HepG2 (cell line): ENCODE measurements at regions not wholly inside any gene's neighbourhood (a gene's known extent, or its start where the extent isn't known, plus 50 kb on each side); places are given as distances from the start of the nearest gene placed in this dataset.

Source experiments
- ATAC-seq: fragments of 200-7000 bp; cut with Tn5 transposase; 3 replicates; pipeline ENCODE4 v1.9.1; 2020; ENCODE audit warnings: mild to moderate bottlenecking, moderate library complexity
- BruUV-seq: library from RNA; stranded (reverse); fragments of 400-500 nt; replicated peaks from 2 replicates; lab custom pipeline; 2021; lab: Mats Ljungman, UMichigan
- CTCF ChIA-PET: fragments of 300-600 bp; formaldehyde crosslinking; extraction: SDS; loops from one replicate; lab custom pipeline; 2021; ENCODE audit warnings: low total read pairs, inconsistent platforms, low intra/inter-chr PET ratio; lab: Yijun Ruan, JAX
- POLR2A ChIA-PET: fragments of 350-600 bp; sonication (Branson Sonifier 250); formaldehyde crosslinking; loops from one replicate; lab custom pipeline; 2020; ENCODE audit warnings: antibody characterized with exemption, inconsistent platforms; lab: Yijun Ruan, JAX
- DNase-seq: peaks from one replicate; pipeline ENCODE4 v3.0.0-alpha.2; 2015; ENCODE audit warnings: low spot score
- FAIRE-seq: peaks from 3 replicates; lab custom pipeline; 2011; peaks lifted over from hg19 to GRCh38; lab: Jason Lieb, UNC
- H2AFZ ChIP-seq: one replicate; pipeline ENCODE4 v1.6.1; 2011; ENCODE audit warnings: low read length, inconsistent platforms
- H3K27ac ChIP-seq: fragments of 300-600 bp; 3 replicates; pipeline ENCODE4 v1.8.0; 2011; ENCODE audit warnings: mixed run types, mild to moderate bottlenecking, mixed read lengths, low read length, inconsistent platforms; ENCODE audit not compliant: insufficient read depth; ENCODE audit errors: extremely low read length
- H3K27me3 ChIP-seq, 2 experiments: fragments of 200-600 bp in 1 of 2; 2 replicates in 1 of 2; 3 replicates in 1 of 2; pipeline versions ENCODE4 v1.6.0 to v1.8.0; 2011; ENCODE audit warnings: low read length in 2 of 2, mild to moderate bottlenecking in 2 of 2, moderate library complexity in 2 of 2, inconsistent platforms in 1 of 2; ENCODE audit not compliant: insufficient read depth in 2 of 2, control insufficient read depth in 1 of 2
- H3K36me3 ChIP-seq, 2 experiments: fragments of 200-600 bp in 1 of 2; replicated peaks in 1 of 2; 2 replicates in 1 of 2; 3 replicates in 1 of 2; pipeline versions ENCODE4 v1.5.1 to v1.8.0; 2011; ENCODE audit warnings: low read length in 2 of 2, inconsistent platforms in 1 of 2; ENCODE audit not compliant: insufficient read depth in 2 of 2, control insufficient read depth in 1 of 2
- H3K4me1 ChIP-seq: 2 replicates; pipeline ENCODE4 v1.5.1; 2012; ENCODE audit warnings: low read length, inconsistent platforms; ENCODE audit not compliant: insufficient read depth
- H3K4me2 ChIP-seq: 2 replicates; pipeline ENCODE4 v1.6.0; 2011; ENCODE audit warnings: low read depth, low read length, inconsistent platforms
- H3K4me3 ChIP-seq, 3 experiments: fragments of 200-600 bp in 1 of 3; sonication (generic), shearing (Covaris generic) in 1 of 3; replicated peaks in 1 of 3; 2 replicates each; pipeline ENCODE4 v1.5.1; 2011 to 2016; ENCODE audit warnings: low read length in 3 of 3, inconsistent platforms in 2 of 3, low read depth in 2 of 3, mild to moderate bottlenecking in 2 of 3, control low read depth in 1 of 3, mixed read lengths in 1 of 3; ENCODE audit not compliant: insufficient read depth in 1 of 3
- H3K79me2 ChIP-seq: one replicate; pipeline ENCODE4 v1.6.1; 2011; ENCODE audit warnings: low read length, inconsistent platforms; ENCODE audit not compliant: insufficient read depth
- H3K9ac ChIP-seq: 2 replicates; pipeline ENCODE4 v1.6.0; 2011; ENCODE audit warnings: mild to moderate bottlenecking, low read depth, low read length, inconsistent platforms; ENCODE audit not compliant: insufficient read depth
- H3K9me3 ChIP-seq: 2 replicates; pipeline ENCODE4 v1.5.1; 2012; ENCODE audit warnings: mild to moderate bottlenecking, low read length
- H4K20me1 ChIP-seq: 2 replicates; pipeline ENCODE4 v1.6.0; 2011; ENCODE audit warnings: inconsistent platforms, mild to moderate bottlenecking, low read length, moderate library complexity; ENCODE audit not compliant: insufficient read depth
- AKAP8 ChIP-seq: sonication (generic); formaldehyde crosslinking; IDR thresholded peaks from 2 replicates; pipeline ENCODE4 v1.5.1; 2020; ENCODE audit warnings: mild to moderate bottlenecking, missing genetic modification reagents
- BCL6 ChIP-seq: IDR thresholded peaks from 2 replicates; pipeline ENCODE4 v1.6.1; 2016; ENCODE audit warnings: missing genetic modification reagents, missing compliant biosample characterization
- CREM ChIP-seq, 2 experiments: sonication (generic) in 1 of 2; formaldehyde crosslinking in 1 of 2; IDR thresholded peaks; 2 replicates each; pipeline versions ENCODE4 v1.4.0 to v1.6.1; 2016 to 2020; ENCODE audit warnings: antibody characterized with exemption in 1 of 2, mild to moderate bottlenecking in 1 of 2, missing genetic modification reagents in 1 of 2
- FOXO4 ChIP-seq: sonication (generic); formaldehyde crosslinking; conservative IDR thresholded peaks from 2 replicates; pipeline ENCODE4 v1.8.1; 2023; ENCODE audit warnings: missing genetic modification reagents
- HOXA9 ChIP-seq: sonication (generic); formaldehyde crosslinking; IDR thresholded peaks from 2 replicates; pipeline ENCODE4 v1.8.1; 2022; ENCODE audit warnings: missing genetic modification reagents, mild to moderate bottlenecking, moderate library complexity, borderline replicate concordance
- JARID2 ChIP-seq: sonication (generic); formaldehyde crosslinking; IDR thresholded peaks from 2 replicates; pipeline ENCODE4 v1.8.1; 2023; ENCODE audit warnings: missing genetic modification reagents, inconsistent platforms; ENCODE audit not compliant: insufficient replicate concordance
- MAZ ChIP-seq, 2 experiments: sonication (generic) in 1 of 2; formaldehyde crosslinking in 1 of 2; IDR thresholded peaks; 2 replicates each; pipeline versions ENCODE4 v1.5.0 to v1.6.1; 2012 to 2020; ENCODE audit warnings: low read depth in 2 of 2, mild to moderate bottlenecking in 2 of 2, borderline replicate concordance in 1 of 2, improper control_type of control experiment in 1 of 2, low read length in 1 of 2, missing genetic modification reagents in 1 of 2, moderate library complexity in 1 of 2
- MEF2D ChIP-seq: sonication (generic); formaldehyde crosslinking; IDR thresholded peaks from 2 replicates; pipeline ENCODE4 v1.5.1; 2020; ENCODE audit warnings: mild to moderate bottlenecking, missing genetic modification reagents
- MLXIP ChIP-seq: sonication (generic); formaldehyde crosslinking; IDR thresholded peaks from 2 replicates; pipeline ENCODE4 v1.9.0; 2021; ENCODE audit warnings: missing genetic modification reagents, borderline replicate concordance
- RFX5 ChIP-seq: IDR thresholded peaks from 2 replicates; pipeline ENCODE4 v1.6.1; 2011; ENCODE audit warnings: low read depth, low read length, improper control_type of control experiment
- SAP130 ChIP-seq: IDR thresholded peaks from 2 replicates; pipeline ENCODE4 v1.6.1; 2016; ENCODE audit warnings: low read depth
- ZC3H13 ChIP-seq: sonication (generic); formaldehyde crosslinking; IDR thresholded peaks from 2 replicates; pipeline ENCODE4 v1.8.1; 2023; ENCODE audit warnings: mild to moderate bottlenecking, missing genetic modification reagents, moderate library complexity
- ZFX ChIP-seq: sonication (generic); formaldehyde crosslinking; IDR thresholded peaks from 2 replicates; pipeline ENCODE4 v1.4.0; 2020; ENCODE audit warnings: mild to moderate bottlenecking, low read depth, missing genetic modification reagents, moderate library complexity
- ZNF547 ChIP-seq: sonication (generic); formaldehyde crosslinking; IDR thresholded peaks from 2 replicates; pipeline ENCODE4 v1.5.1; 2020; ENCODE audit warnings: mild to moderate bottlenecking, missing genetic modification reagents
- ZNF615 ChIP-seq: sonication (generic); formaldehyde crosslinking; IDR thresholded peaks from 2 replicates; pipeline ENCODE4 v1.5.0; 2020; ENCODE audit warnings: mild to moderate bottlenecking, missing genetic modification reagents, borderline replicate concordance
- ZNF850 ChIP-seq: sonication (generic); formaldehyde crosslinking; conservative IDR thresholded peaks from 2 replicates; pipeline ENCODE4 v1.9.0; 2021; ENCODE audit warnings: mild to moderate bottlenecking, missing genetic modification reagents
- WGBS: methylation state at CpG from one replicate; pipeline ENCODE4 v1.1.6; 2017; ENCODE audit warnings: low lambda C conversion rate; 5-methylcytosine and 5-hydroxymethylcytosine counted together
- in situ Hi-C: cut with HindIII; loops from 2 replicates; pipeline ENCODE4 v1.10.0; 2017; ENCODE audit warnings: low pct_unique_long_range_greater_than_20kb; ENCODE audit not compliant: extremely low pct_ligation_motif_present
- intact Hi-C: fragments of 100-400 bp; cut with micrococcal nuclease; formaldehyde crosslinking; loops from one replicate; pipeline ENCODE4 v1.10.0; 2022; ENCODE audit not compliant: unreplicated experiment
- TF ChIP-seq, protein P1 (sequence below): sonication (generic); formaldehyde crosslinking; IDR thresholded peaks from 2 replicates; pipeline ENCODE4 v1.4.0; 2020; ENCODE audit warnings: missing genetic modification reagents, borderline replicate concordance

DNA sequence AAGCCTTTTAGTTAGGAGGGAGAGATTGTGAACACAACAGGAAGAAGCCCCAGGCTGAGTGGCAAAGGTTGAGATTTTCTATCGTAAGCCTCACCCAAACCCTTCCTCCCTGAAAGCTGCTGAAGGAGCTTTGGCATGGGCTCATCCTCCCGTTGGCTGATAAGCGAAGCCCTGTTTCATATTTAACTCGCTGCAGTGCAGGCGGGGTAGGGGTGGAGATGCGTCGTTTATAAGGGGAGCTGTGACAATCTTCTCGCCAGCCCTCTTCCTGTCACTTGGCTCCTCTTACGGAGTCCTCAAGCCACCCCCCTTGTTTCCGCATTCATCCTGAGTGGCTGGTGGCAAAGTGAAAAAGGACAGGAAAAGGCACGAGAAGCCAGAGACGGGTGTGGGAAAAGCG, 137.0 kb downstream of the OR4C45 start:
- ChIA-PET POLR2A (no interaction called here), CTCF (no interaction called here)
- H3K79me2 ChIP-seq, result no peaks in the 10 kb centered on the region
- no peak overlapping the region for H3K27ac ChIP-seq
- intact Hi-C loops (no loop called here), in situ Hi-C loops (no loop called here)
- H3K4me1 ChIP-seq, result no peaks in the 10 kb centered on the region
- no peaks in the 10 kb centered on the region for H3K27me3 ChIP-seq
- H3K9me3 ChIP-seq, result peaks cover 59% of the 10 kb centered on the region
- no TSS peak for BruUV-seq
- H4K20me1 ChIP-seq, result no peaks in the 10 kb centered on the region
- no peak for DNase-seq
- H3K9ac ChIP-seq, result no peak overlapping the region
- no peak overlapping the region for H3K4me3 ChIP-seq
- no peaks in the 10 kb centered on the region for H3K36me3 ChIP-seq
- no peak overlapping the region for H2AFZ ChIP-seq
- ATAC-seq, result no peak
- H3K4me2 ChIP-seq, result no peak overlapping the region
- WGBS, result 47% methylated on average over 11 of the region's 13 CpGs
- no peak for FAIRE-seq
- no peak for TF ChIP-seq HOXA9
- no peak for TF ChIP-seq MAZ (IDR thresholded peaks at IDR 0.05; ENCODE audit: borderline replicate concordance, low read depth, low read length)
- no peak for TF ChIP-seq MAZ (CRISPR knock-in tag; IDR thresholded peaks at IDR 0.05; ENCODE audit: low read depth)
- no peak for TF ChIP-seq RFX5
- TF ChIP-seq CREM (IDR thresholded peaks at IDR 0.05), result no peak
- TF ChIP-seq CREM (CRISPR knock-in tag; IDR thresholded peaks at IDR 0.05), result no peak
- no peak for TF ChIP-seq BCL6 (CRISPR knock-in tag)
- TF ChIP-seq AKAP8 (CRISPR knock-in tag), result no peak
- no peak for TF ChIP-seq ZC3H13
- TF ChIP-seq JARID2 (CRISPR knock-in tag), result no peak
- TF ChIP-seq MLXIP (CRISPR knock-in tag), result no peak
- TF ChIP-seq ZNF615 (CRISPR knock-in tag), result no peak
- TF ChIP-seq, protein P1, sequence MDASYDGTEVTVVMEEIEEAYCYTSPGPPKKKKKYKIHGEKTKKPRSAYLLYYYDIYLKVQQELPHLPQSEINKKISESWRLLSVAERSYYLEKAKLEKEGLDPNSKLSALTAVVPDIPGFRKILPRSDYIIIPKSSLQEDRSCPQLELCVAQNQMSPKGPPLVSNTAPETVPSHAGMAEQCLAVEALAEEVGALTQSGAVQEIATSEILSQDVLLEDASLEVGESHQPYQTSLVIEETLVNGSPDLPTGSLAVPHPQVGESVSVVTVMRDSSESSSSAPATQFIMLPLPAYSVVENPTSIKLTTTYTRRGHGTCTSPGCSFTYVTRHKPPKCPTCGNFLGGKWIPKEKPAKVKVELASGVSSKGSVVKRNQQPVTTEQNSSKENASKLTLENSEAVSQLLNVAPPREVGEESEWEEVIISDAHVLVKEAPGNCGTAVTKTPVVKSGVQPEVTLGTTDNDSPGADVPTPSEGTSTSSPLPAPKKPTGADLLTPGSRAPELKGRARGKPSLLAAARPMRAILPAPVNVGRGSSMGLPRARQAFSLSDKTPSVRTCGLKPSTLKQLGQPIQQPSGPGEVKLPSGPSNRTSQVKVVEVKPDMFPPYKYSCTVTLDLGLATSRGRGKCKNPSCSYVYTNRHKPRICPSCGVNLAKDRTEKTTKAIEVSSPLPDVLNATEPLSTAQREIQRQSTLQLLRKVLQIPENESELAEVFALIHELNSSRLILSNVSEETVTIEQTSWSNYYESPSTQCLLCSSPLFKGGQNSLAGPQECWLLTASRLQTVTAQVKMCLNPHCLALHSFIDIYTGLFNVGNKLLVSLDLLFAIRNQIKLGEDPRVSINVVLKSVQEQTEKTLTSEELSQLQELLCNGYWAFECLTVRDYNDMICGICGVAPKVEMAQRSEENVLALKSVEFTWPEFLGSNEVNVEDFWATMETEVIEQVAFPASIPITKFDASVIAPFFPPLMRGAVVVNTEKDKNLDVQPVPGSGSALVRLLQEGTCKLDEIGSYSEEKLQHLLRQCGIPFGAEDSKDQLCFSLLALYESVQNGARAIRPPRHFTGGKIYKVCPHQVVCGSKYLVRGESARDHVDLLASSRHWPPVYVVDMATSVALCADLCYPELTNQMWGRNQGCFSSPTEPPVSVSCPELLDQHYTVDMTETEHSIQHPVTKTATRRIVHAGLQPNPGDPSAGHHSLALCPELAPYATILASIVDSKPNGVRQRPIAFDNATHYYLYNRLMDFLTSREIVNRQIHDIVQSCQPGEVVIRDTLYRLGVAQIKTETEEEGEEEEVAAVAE (CRISPR knock-in tag), result no peak
- no peak for TF ChIP-seq SAP130 (CRISPR knock-in tag)
- TF ChIP-seq MEF2D (CRISPR knock-in tag), result no peak
- TF ChIP-seq ZNF850, result no peak
- no peak for TF ChIP-seq FOXO4
- TF ChIP-seq ZFX (CRISPR knock-in tag), result no peak
- TF ChIP-seq ZNF547, result no peak
